Smooth muscle cell (in vitro differentiated cells): ENCODE measurements at regions not wholly inside any gene's neighbourhood (a gene's known extent, or its start where the extent isn't known, plus 50 kb on each side); places are given as distances from the start of the nearest gene placed in this dataset.

Experiments used
- DNase-seq: peaks from one replicate; lab custom pipeline; 2025; ENCODE audit not compliant: unreplicated experiment; lab: John Stamatoyannopoulos, UW
- H2AFZ ChIP-seq: fragments of 200-600 bp; sonication (generic); 2 replicates; pipeline ENCODE4 v1.6.0; 2016; ENCODE audit warnings: antibody characterized with exemption, low read depth, mild to moderate bottlenecking
- H3F3A ChIP-seq: fragments of 200-600 bp; sonication (generic); 2 replicates; pipeline ENCODE4 v1.6.0; 2017; ENCODE audit warnings: antibody characterized with exemption, low read depth
- H3K27ac ChIP-seq: fragments of 200-600 bp; sonication (generic); 2 replicates; pipeline ENCODE4 v1.5.1; 2016; ENCODE audit warnings: low read depth, mild to moderate bottlenecking
- H3K27me3 ChIP-seq: fragments of 200-600 bp; sonication (generic); 2 replicates; pipeline ENCODE4 v1.6.1; 2016; ENCODE audit warnings: low read depth, mild to moderate bottlenecking
- H3K36me3 ChIP-seq: fragments of 200-600 bp; sonication (generic); 2 replicates; pipeline ENCODE4 v1.5.1; 2016; ENCODE audit warnings: low read depth
- H3K4me1 ChIP-seq: fragments of 200-600 bp; sonication (generic); 2 replicates; pipeline ENCODE4 v1.5.1; 2016; ENCODE audit warnings: low read depth
- H3K4me2 ChIP-seq: fragments of 200-600 bp; sonication (generic); 2 replicates; pipeline ENCODE4 v1.6.0; 2016; ENCODE audit warnings: mild to moderate bottlenecking
- H3K4me3 ChIP-seq: fragments of 200-600 bp; sonication (generic); 2 replicates; pipeline ENCODE4 v1.5.1; 2016; ENCODE audit warnings: mild to moderate bottlenecking
- H3K79me2 ChIP-seq: fragments of 200-600 bp; sonication (generic); 2 replicates; pipeline ENCODE4 v1.6.0; 2016; ENCODE audit warnings: low read depth, mild to moderate bottlenecking
- H3K9ac ChIP-seq: fragments of 200-600 bp; sonication (generic); 2 replicates; pipeline ENCODE4 v1.6.0; 2016; ENCODE audit warnings: low read depth
- H3K9me3 ChIP-seq: fragments of 200-600 bp; sonication (generic); replicated peaks from 2 replicates; pipeline ENCODE4 v1.5.1; 2016; ENCODE audit warnings: low read depth
- H4K20me1 ChIP-seq: fragments of 200-600 bp; sonication (generic); 2 replicates; pipeline ENCODE4 v1.6.0; 2016; ENCODE audit warnings: low read depth
- CTCF ChIP-seq: fragments of 200-600 bp; sonication (generic); IDR thresholded peaks from 2 replicates; pipeline ENCODE4 v1.5.1; 2017; ENCODE audit warnings: borderline replicate concordance, mild to moderate bottlenecking, antibody characterized with exemption; ENCODE audit not compliant: insufficient read depth, poor library complexity, severe bottlenecking
- WGBS: methylation state at CpG from one replicate; pipeline ENCODE4 v1.1.7; 2016; ENCODE audit warnings: low lambda C conversion rate; 5-methylcytosine and 5-hydroxymethylcytosine counted together

- WGBS, result 97% methylated on average over 2 of the region's 2 CpGs
- H3K4me1 ChIP-seq, result no peaks in the 10 kb centered on the region
- H3F3A ChIP-seq, result no peaks in the 10 kb centered on the region
- H3K27ac ChIP-seq, result no peak overlapping the region
- no peaks in the 10 kb centered on the region for H3K79me2 ChIP-seq
- H2AFZ ChIP-seq, result no peak overlapping the region
- no peak overlapping the region for H3K4me2 ChIP-seq
- H3K4me3 ChIP-seq, result no peak overlapping the region
- H3K36me3 ChIP-seq, result no peaks in the 10 kb centered on the region
- no peaks in the 10 kb centered on the region for H4K20me1 ChIP-seq
- no peak for DNase-seq
- H3K9me3 ChIP-seq, result no peaks in the 10 kb centered on the region
- no peak overlapping the region for H3K9ac ChIP-seq
- TF ChIP-seq CTCF, result no peak
- no peaks in the 10 kb centered on the region for H3K27me3 ChIP-seq
These were observed 97.4 kb upstream of the ELOVL5 start for GRCh38 chr6:53446151-53446550.

GRCh38 chr6:53441761-53442160 lies 93.0 kb upstream of the ELOVL5 start:
- WGBS, result 56% methylated on average over 3 of the region's 3 CpGs
- no peak overlapping the region for H3K9ac ChIP-seq
- H3K4me1 ChIP-seq, result peaks cover 7% of the 10 kb centered on the region
- H4K20me1 ChIP-seq, result no peaks in the 10 kb centered on the region
- peaks cover 9% of the 10 kb centered on the region for H3F3A ChIP-seq
- DNase-seq, result no peak
- H3K4me3 ChIP-seq, result no peak overlapping the region
- H3K9me3 ChIP-seq, result no peaks in the 10 kb centered on the region
- no peaks in the 10 kb centered on the region for H3K36me3 ChIP-seq
- H3K4me2 ChIP-seq, result peak overlapping the region; percentile 11
- H3K27me3 ChIP-seq, result no peaks in the 10 kb centered on the region
- no peaks in the 10 kb centered on the region for H3K79me2 ChIP-seq
- no peak overlapping the region for H2AFZ ChIP-seq
- TF ChIP-seq CTCF, result no peak
- peak overlapping the region; percentile 62 for H3K27ac ChIP-seq

- H3K4me3 ChIP-seq, result no peak overlapping the region
- H3K36me3 ChIP-seq, result no peaks in the 10 kb centered on the region
- peak overlapping the region; percentile 11 for H3K4me2 ChIP-seq
- no peaks in the 10 kb centered on the region for H4K20me1 ChIP-seq
- H3K9ac ChIP-seq, result no peak overlapping the region
- peaks cover 9% of the 10 kb centered on the region for H3F3A ChIP-seq
- H3K9me3 ChIP-seq, result no peaks in the 10 kb centered on the region
- H3K27me3 ChIP-seq, result no peaks in the 10 kb centered on the region
- 54% methylated on average over 1 of the region's 1 CpG for WGBS
- DNase-seq, result no peak
- no peaks in the 10 kb centered on the region for H3K79me2 ChIP-seq
- no peak overlapping the region for H2AFZ ChIP-seq
- H3K4me1 ChIP-seq, result peaks cover 10% of the 10 kb centered on the region
- TF ChIP-seq CTCF, result no peak
- peak overlapping the region; percentile 62 for H3K27ac ChIP-seq
These were observed 92.3 kb upstream of the ELOVL5 start for GRCh38 chr6:53441035-53441493.

- TF ChIP-seq CTCF, result no peak
These were observed 91.7 kb upstream of the ELOVL5 start for GRCh38 chr6:53440336-53440945.

More at GRCh38 chr6:53440336-53440945, 91.7 kb upstream of the ELOVL5 start:
- Histone ChIP-seq H3F3A (peaks cover 9% of the 10 kb centered on the region), H3K4me1 (peaks cover 10% of the 10 kb centered on the region), H3K4me3 (no peak overlapping the region), H3K9ac (no peak overlapping the region), H3K27ac (peak overlapping the region; percentile 62), H3K79me2 (no peaks in the 10 kb centered on the region), H3K9me3 (no peaks in the 10 kb centered on the region), H3K27me3 (no peaks in the 10 kb centered on the region), H4K20me1 (no peaks in the 10 kb centered on the region), H3K4me2 (no peak overlapping the region), H2AFZ (no peak overlapping the region), H3K36me3 (no peaks in the 10 kb centered on the region)
- no peak for DNase-seq
- WGBS, result 62% methylated on average over 3 of the region's 3 CpGs
